HG03097 (cell line): ENCODE measurements at regions not wholly inside any gene's neighbourhood (a gene's known extent, or its start where the extent isn't known, plus 50 kb on each side); places are given as distances from the start of the nearest gene placed in this dataset.

Experiments
- ATAC-seq: cut with Tn5 transposase; IDR thresholded peaks from one replicate; pipeline ENCODE4 v1.9.1; 2021; ENCODE audit not compliant: unreplicated experiment, low FRiP score

DNA sequence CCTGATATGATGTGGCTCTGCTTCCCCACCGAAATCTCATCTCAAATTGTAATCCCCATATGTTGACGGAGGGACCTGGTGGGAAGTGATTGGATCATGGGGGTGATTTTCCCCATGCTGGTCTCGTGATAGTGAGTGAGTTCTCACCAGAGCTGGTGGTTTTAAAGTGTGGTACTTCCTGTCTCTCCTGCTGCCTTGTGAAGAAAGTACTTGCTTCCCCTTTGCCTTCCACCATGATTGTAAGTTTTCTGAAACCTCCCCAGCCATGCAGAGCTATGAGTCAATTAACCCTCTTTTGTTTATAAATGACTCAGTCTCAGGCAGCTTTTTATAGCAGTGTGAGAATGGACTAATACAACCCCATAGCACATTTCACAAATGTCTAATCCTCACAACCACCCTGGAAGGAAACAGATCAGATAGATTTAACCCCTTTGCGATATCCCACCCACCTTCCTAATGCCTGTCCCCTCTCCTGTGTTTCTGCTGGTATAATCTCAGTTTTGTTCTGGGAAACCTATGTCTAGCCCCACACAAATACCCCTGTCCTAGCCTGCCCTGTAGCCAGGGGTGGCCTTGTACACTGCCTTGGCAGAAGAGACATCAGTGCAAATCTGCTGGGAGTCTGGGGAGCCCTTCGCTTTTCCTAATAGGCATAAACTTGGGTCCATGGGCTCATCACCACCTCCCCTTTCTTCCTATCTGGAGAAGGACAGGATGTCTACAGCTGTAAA, 157.0 kb upstream of the RAI14 start:
- peak; percentile 88 for ATAC-seq

- no peak for ATAC-seq
Observed at GRCh38 chr5:34500236-34500847, 155.8 kb upstream of the RAI14 start.

DNA sequence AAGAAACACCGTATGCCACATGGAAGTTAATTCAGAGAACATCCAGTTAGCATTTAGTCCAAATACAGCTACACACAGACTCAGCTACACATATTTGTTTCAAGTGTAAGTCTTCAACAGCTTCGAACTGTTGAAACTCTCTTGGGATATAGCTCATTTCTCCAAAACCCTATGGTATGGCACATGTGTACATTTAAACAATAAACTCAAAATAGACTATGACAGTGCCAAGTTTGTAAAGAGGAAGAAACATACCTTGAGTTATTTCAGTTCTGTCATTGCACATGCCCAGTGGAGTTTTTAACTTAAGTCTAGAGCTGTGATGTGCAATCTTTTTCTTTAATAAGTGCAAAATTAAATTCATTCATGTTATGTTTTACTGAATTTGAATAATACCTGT, 155.1 kb upstream of the RAI14 start:
- no peak for ATAC-seq

DNA sequence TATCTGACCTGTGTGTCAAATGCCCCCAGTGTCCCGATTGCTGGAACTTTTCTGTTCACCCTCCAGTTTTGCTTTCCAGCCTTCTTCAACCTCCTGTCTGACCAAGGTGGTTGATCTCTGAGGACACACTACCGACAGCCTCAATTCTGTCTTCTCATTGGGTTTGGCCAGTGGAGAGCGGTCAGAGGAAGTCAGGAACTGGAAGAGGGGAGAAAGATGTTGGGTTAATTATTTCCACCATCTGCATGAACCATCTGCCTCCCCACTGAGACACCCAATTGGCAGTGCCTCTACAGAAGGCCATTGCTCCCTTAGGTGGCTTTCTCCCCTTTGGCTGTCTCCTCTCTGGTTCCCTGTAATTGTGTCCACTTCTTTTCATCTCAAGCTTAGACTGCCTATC, 154.3 kb upstream of the RAI14 start:
- ATAC-seq = no peak

DNA sequence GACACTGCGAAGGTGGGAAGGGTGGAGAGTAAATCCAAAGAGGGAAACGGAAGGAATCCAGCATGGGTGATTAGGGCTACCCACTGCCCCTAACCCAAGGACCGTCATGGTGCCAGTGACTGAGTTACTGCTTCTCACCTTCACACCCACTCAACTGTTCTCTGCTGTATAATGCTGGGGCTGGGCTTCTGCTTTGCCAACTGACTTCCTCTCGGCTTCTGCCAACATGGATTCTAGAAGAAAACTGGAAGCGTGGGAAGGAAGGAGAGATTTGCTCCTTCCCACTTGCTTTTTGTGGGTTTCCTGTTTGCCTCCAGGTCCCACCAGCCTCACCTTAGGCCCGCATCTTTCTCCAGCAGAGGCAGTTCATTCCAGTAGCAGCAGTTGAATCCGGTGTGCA, 153.5 kb upstream of the RAI14 start:
- no peak for ATAC-seq

DNA sequence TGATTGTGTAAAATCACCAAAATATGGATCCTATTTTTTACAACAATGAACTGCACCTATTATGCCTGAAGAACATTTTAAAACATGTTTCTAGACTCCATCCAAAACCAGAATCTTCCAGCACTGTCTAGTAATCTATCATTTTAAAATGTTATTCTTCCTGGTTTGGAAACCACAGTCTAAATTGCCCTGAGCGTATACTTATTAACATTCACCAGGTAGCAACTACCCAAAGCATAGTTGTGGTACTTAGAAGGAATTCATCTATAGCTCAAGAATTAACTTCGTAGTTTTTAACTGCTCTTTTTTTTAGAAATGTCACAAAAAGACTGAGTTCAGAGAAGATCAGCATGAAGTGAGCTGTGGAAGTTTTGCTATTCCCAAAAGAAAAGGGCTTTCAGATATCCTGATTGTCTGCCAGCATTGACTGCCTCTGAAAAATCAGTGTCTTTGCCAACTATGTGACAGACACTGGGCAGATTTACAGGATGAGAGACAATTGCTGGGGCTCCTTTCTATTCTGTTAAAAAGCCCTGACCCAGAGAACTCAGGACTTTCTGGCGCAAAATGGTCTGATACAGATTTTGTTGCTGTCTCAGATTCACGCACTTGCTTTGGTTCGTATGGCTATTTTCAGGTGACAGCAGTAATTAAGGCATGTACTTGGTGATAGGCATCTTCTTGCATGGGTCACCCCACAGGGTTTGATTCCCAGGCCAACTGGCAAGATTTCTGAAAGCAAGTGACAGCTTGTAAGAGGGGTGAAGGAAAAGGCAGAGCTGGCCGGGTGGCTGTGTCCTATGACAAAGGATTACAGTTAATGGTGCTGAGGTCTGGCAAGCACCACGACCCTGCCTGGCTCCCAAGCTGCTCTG, 152.5 kb upstream of the RAI14 start:
- ATAC-seq = no peak

DNA sequence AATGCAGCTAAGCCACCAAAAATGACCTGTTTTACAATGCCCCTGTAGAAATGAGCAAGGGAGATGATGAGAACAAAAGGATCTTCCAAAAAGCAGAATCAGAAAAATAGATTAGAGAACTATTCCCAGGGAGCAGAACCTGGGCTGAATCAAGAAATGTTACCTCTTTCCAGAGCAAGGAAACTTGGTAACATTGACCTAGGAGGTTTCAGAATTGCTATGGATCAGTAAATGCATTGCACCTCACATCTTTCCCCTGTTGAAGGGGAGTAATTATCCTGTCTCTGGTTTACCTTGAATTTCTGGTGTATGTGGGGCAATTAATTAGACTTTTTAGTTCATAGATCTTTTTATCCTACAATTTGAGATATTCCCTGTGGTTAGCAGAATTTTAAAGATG, 151.2 kb upstream of the RAI14 start:
- no peak for ATAC-seq

GRCh38 chr5:34505731-34506130, 150.4 kb upstream of the RAI14 start:
- no peak for ATAC-seq

- ATAC-seq = no peak
Observed at GRCh38 chr5:34507933-34508332, 148.2 kb upstream of the RAI14 start.

DNA sequence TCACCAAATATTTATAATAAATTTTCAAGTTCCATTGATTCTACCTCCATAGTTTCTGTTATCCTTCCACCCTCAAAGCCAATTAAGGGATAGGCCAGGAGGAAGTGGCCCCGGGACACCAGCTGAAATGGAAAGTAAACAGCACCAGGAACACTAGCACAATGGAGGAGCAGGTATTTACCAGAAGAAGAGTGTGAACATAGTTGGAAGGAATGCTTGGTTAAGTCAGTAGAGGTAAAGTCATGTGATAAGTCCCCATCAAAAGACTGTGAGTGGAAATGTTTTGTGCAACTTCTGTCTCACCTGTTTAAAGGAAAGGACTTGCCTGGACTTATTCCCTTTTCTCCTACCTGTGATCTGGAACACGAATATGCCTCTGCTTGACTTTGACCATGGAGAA, 146.7 kb upstream of the RAI14 start:
- ATAC-seq = no peak

DNA sequence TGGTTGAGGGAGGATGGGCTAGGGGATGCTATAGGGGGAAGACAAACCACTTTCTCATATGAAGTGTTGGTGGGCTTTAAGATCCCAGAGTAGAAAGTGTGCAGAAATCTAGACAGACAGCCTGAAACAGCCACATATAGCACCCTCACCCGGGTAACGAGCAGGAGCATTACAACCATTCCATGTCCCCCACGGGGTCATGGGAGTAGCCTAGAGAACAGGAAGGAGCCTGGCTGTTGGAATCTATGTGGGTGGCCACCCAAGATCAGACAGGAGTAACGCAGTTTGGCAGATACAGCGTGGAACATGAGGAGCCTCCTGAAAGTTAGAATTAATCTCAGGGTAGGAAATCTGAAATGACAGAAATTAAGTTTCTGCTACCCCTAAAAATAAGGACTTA, 146.1 kb upstream of the RAI14 start:
- no peak for ATAC-seq

GRCh38 chr5:34511063-34511462, 145.1 kb upstream of the RAI14 start:
- ATAC-seq = no peak

DNA sequence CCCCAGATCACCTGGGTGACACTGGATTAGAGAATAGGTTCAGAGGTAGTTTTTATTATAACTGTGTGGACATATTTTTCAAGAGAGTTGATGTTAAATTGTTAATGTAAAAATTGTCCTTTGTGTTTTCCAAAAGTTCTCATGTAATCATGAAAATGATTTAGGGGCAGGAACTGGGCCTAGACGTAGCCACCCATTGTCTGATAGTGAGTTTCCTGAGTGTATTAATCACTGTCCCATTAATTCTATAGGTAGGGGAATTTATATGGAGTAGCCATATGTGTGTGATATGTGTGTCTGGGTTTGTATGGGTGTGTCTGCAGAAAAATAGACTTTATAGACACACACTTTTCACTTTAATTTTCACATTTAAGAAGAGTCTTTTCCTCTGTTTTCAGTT, 144.6 kb upstream of the RAI14 start:
- ATAC-seq = no peak

DNA sequence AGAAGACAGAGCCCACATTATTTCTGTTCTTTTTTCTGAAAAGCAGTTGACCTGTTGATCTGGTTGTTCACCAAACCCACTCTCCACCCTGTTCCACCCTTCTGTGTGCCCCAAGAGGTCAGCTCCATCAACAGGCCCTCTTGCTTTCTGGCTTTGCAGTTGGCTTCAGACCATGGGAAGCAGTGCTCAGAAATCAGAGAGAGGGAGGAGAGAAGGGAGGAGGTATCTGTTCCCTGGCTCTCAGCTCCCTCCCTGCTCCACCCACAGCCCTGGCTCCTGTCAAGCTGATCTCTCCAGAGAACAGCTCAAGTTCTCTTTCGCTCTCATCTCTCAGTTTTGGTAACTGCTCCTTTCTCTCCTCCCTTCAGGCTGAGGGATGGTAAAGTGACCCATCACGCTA, 144.2 kb upstream of the RAI14 start:
- no peak for ATAC-seq

- no peak for ATAC-seq
Observed at GRCh38 chr5:34516166-34516565, 140.0 kb upstream of the RAI14 start.

DNA sequence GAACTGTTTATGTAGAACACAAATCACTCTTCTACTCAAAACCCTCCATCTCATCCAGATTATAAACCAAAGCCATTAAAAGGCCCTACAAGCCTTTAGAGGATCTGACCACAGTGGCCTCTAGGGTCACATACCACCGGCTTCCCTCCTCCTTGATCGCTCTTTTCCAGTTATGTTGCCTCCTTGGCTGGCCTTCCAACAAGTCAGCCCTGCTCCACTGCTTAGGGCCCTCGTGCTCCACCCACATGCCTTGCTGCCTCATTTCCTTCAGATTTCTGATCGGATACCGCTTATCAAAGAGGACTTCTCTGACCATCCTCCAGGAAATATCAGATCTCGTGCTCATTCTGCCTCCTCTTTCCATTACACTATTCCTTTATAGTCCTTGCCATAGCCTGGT, 139.4 kb upstream of the RAI14 start:
- ATAC-seq = no peak

- no peak for ATAC-seq
Observed at GRCh38 chr5:34517249-34517648, 138.9 kb upstream of the RAI14 start.

DNA sequence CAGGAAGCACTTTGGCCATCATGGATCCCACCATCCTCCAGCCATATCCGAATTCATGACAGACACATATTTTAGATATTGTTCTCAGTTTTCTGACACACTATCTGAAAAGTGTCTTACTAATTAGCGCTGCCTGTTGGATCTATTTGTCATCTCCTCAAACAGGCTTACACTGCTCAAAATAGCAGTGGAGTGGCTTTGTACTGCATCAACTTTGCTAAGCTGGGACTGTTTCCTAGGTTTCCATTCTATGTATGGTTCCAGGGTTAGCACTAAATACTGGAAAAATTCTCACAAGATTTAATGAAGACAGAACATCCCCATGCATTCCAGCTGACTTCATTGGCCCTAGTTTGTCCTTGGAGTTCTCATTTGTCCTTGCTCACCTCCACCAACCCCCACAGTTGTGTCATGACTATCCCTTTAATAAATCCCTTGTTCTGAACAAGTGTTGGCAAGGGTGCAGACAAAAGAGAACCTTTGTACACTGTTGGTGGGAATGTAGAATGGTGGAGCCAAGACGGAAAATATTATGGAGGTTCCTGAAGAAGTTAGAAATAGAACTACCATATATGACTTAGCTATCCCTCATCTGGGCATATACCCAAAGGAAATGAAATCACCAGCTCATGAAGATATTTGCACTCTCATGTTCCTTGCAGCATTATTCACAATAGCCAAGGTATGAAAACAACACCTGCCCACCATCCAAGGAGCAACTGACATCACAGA, 136.5 kb upstream of the RAI14 start:
- ATAC-seq = no peak

DNA sequence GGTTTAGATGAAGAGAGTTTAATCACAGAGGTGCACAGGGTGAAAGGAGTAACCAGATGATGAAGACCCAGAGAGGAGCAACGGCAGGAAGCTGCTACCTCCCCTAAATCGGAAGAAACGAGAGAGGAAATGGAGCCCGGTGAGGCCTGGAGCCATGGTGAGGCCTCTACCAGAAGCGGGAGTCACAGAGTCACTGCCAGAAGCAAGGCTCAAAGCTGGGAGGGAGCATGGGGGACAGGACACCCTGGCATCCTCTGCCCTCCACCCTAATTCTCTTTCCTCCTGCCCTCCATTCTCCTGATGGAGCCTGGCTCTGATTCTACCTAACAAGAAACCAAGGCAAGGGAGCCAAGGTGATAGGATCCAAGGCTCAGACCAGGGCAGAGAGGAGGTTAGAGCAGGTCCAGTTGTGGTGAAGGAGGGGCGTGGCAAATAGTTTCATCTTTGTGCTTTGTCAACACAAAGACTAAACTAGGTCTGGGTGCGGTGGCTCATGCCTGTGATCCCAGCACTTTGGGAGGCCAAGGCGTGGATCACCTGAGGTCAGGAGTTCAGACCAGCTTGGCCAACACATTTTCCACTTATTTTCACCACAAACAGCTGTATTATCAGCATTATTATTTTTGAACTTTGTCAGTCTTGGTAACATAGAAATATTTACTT, 134.4 kb upstream of the RAI14 start:
- ATAC-seq = no peak

DNA sequence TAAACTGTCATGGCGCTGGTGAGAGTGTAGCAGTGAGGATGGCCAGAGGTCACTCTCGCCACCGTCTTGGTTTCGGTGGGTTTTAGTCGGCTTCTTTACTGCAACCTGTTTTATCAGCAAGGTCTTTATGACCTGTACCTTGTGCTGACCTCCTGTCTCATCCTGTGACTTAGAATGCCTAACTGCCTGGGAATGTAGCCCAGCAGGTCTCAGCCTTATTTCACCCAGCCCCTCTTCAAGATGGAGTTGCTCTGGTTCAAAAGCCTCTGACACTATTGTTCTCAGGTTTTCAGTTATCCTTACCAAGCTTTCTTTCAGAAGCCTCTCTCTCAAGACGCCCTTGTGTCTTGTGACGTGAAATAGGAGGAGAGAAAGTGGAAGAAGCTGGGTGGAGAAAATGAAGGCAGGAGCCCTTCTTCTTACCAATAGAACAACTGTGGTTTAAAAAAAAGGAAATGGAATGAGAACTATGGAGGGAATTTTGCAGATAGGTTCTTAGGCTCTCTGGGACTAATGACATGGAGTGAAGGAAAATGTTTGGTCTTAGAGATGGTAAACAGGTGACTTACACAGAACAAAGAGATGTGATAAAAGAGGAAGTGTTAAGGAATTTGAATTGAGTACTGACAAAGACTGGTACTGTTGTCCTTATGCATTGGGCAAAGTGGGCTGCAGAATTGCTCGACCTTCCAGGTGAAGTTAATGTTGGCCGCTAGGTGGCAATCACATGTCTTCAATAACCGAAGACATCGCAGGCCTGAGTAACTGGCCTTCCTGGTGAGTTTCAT, 133.3 kb upstream of the RAI14 start:
- peak; percentile 79 for ATAC-seq
